IMR-90 (cell line): ENCODE measurements at regions not wholly inside any gene's neighbourhood (a gene's known extent, or its start where the extent isn't known, plus 50 kb on each side); places are given as distances from the start of the nearest gene placed in this dataset.

Experiments
- ATAC-seq: fragments of 200-7000 bp; cut with Tn5 transposase; 2 replicates; pipeline ENCODE4 v1.9.1; 2020; ENCODE audit warnings: low read depth, mild to moderate bottlenecking, moderate library complexity
- BruUV-seq: library from RNA; stranded (reverse); fragments of 400-500 nt; replicated peaks from 2 replicates; lab custom pipeline; 2021; lab: Mats Ljungman, UMichigan
- CTCF ChIA-PET: fragments of 300-600 bp; formaldehyde crosslinking; extraction: SDS; loops from one replicate; lab custom pipeline; 2021; ENCODE audit warnings: antibody characterized with exemption; lab: Yijun Ruan, JAX
- POLR2A ChIA-PET: fragments of 300-600 bp; sonication (Branson Sonifier 250); formaldehyde crosslinking; loops from one replicate; lab custom pipeline; 2022; ENCODE audit warnings: antibody characterized with exemption; ENCODE audit not compliant: unreplicated experiment; lab: Charles Lee
- DNase-seq: peaks from one replicate; pipeline ENCODE4 v3.0.0; 2013
- H2AFZ ChIP-seq: replicated peaks from 2 replicates; pipeline ENCODE3; 2013; ENCODE audit warnings: low read length, mild to moderate bottlenecking; ENCODE audit not compliant: poor library complexity
- H2AK5ac ChIP-seq: 2 replicates; pipeline ENCODE4 v1.6.1; 2013; ENCODE audit warnings: low read depth, low read length, inconsistent platforms
- H2AK9ac ChIP-seq: replicated peaks from 2 replicates; pipeline ENCODE3; 2013; ENCODE audit warnings: mild to moderate bottlenecking, low read depth, low read length, moderate library complexity; ENCODE audit not compliant: poor library complexity
- H2BK120ac ChIP-seq: 2 replicates; pipeline ENCODE4 v1.6.1; 2013; ENCODE audit warnings: low read depth, low read length, inconsistent platforms
- H2BK15ac ChIP-seq: 3 replicates; pipeline ENCODE4 v1.6.1; 2013; ENCODE audit warnings: low read depth, low read length, inconsistent platforms
- H2BK20ac ChIP-seq: 2 replicates; pipeline ENCODE4 v1.6.1; 2013; ENCODE audit warnings: low read depth, mild to moderate bottlenecking, inconsistent platforms, low read length, moderate library complexity
- H2BK5ac ChIP-seq: 2 replicates; pipeline ENCODE4 v1.6.1; 2013; ENCODE audit warnings: mild to moderate bottlenecking, low read depth, low read length, inconsistent platforms; ENCODE audit not compliant: poor library complexity, severe bottlenecking
- H3K14ac ChIP-seq: replicated peaks from 2 replicates; pipeline ENCODE4 v1.6.1; 2013; ENCODE audit warnings: low read depth, low read length, inconsistent platforms
- H3K18ac ChIP-seq: 2 replicates; pipeline ENCODE4 v1.6.1; 2013; ENCODE audit warnings: low read depth, low read length, control low read depth
- H3K23ac ChIP-seq: 2 replicates; pipeline ENCODE4 v1.6.1; 2013; ENCODE audit warnings: low read depth, low read length, inconsistent platforms
- H3K27ac ChIP-seq: 2 replicates; pipeline ENCODE4 v1.5.1; 2013; ENCODE audit warnings: mild to moderate bottlenecking, control low read depth, low read length; ENCODE audit not compliant: insufficient read depth
- H3K27me3 ChIP-seq: 2 replicates; pipeline ENCODE4 v1.6.1; 2013; ENCODE audit warnings: low read length; ENCODE audit not compliant: control insufficient read depth, insufficient read depth
- H3K36me3 ChIP-seq: 2 replicates; pipeline ENCODE4 v1.6.1; 2013; ENCODE audit warnings: low read length, mixed read lengths; ENCODE audit not compliant: control insufficient read depth, insufficient read depth
- H3K4ac ChIP-seq: 2 replicates; pipeline ENCODE4 v1.6.1; 2013; ENCODE audit warnings: low read depth, low read length, inconsistent platforms
- H3K4me1 ChIP-seq: 2 replicates; pipeline ENCODE4 v1.6.1; 2013; ENCODE audit warnings: low read length, mixed read lengths; ENCODE audit not compliant: control insufficient read depth, insufficient read depth
- H3K4me2 ChIP-seq: 2 replicates; pipeline ENCODE4 v1.6.1; 2013; ENCODE audit warnings: low read depth, mild to moderate bottlenecking, control low read depth, low read length, moderate library complexity
- H3K4me3 ChIP-seq: 2 replicates; pipeline ENCODE4 v1.5.1; 2013; ENCODE audit warnings: low read depth, mild to moderate bottlenecking, control low read depth, low read length, moderate library complexity; ENCODE audit not compliant: insufficient read depth
- H3K56ac ChIP-seq: 2 replicates; pipeline ENCODE4 v1.6.1; 2013; ENCODE audit warnings: low read length, inconsistent platforms; ENCODE audit not compliant: insufficient read depth; ENCODE audit errors: extremely low read depth
- H3K79me1 ChIP-seq, 2 experiments: 2 replicates each; pipeline ENCODE4 v1.6.1; 2013; ENCODE audit warnings: low read length in 2 of 2, inconsistent platforms in 1 of 2, low read depth in 1 of 2
- H3K9ac ChIP-seq: 2 replicates; pipeline ENCODE4 v1.6.1; 2013; ENCODE audit warnings: low read depth, low read length, control low read depth
- H3K9me1 ChIP-seq: 2 replicates; pipeline ENCODE4 v1.6.1; 2013; ENCODE audit warnings: low read length, inconsistent platforms; ENCODE audit not compliant: insufficient read depth
- H3K9me3 ChIP-seq: 2 replicates; pipeline ENCODE4 v1.6.1; 2013; ENCODE audit warnings: low read length; ENCODE audit not compliant: control insufficient read depth, insufficient read depth
- H4K20me1 ChIP-seq: 2 replicates; pipeline ENCODE4 v1.6.1; 2013; ENCODE audit warnings: low read length, inconsistent platforms; ENCODE audit not compliant: insufficient read depth
- H4K5ac ChIP-seq: 2 replicates; pipeline ENCODE4 v1.6.1; 2013; ENCODE audit warnings: mild to moderate bottlenecking, low read depth, low read length, control low read depth
- H4K8ac ChIP-seq, 2 experiments: 2 replicates each; pipeline ENCODE4 v1.6.1; 2013; ENCODE audit warnings: low read depth in 2 of 2, low read length in 2 of 2, control low read depth in 1 of 2, inconsistent platforms in 1 of 2
- H4K91ac ChIP-seq: 2 replicates; pipeline ENCODE4 v1.6.1; 2013; ENCODE audit warnings: low read depth, low read length, inconsistent platforms; ENCODE audit not compliant: insufficient read depth
- CEBPB ChIP-seq: IDR thresholded peaks from 2 replicates; pipeline ENCODE4 v1.6.1; 2012; ENCODE audit warnings: low read depth, low read length, improper control_type of control experiment
- CHD1 ChIP-seq: IDR thresholded peaks from 2 replicates; pipeline ENCODE4 v1.6.1; 2012; ENCODE audit warnings: low read depth, low read length, improper control_type of control experiment
- FOS ChIP-seq: fragments of 150-350 bp; IDR thresholded peaks from 2 replicates; pipeline ENCODE4 v1.6.1; 2016; ENCODE audit warnings: low read depth, low read length
- MAFK ChIP-seq: IDR thresholded peaks from 2 replicates; pipeline ENCODE4 v1.6.1; 2012; ENCODE audit warnings: low read depth, low read length, improper control_type of control experiment
- MXI1 ChIP-seq: IDR thresholded peaks from 2 replicates; pipeline ENCODE4 v1.6.1; 2012; ENCODE audit warnings: low read depth, mild to moderate bottlenecking, low read length, moderate library complexity, borderline replicate concordance
- WGBS, 2 experiments: methylation state at CpG; one replicate each; pipeline versions ENCODE4 v1.1.5 to v1.1.7; 2013; ENCODE audit warnings: missing lambda C conversion rate in 2 of 2; ENCODE audit not compliant: insufficient read length in 1 of 2; ENCODE audit errors: extremely low coverage in 2 of 2; 5-methylcytosine and 5-hydroxymethylcytosine counted together
- dilution Hi-C: fragments of 300-500 bp; cut with HindIII; formaldehyde crosslinking; loops from one replicate; pipeline ENCODE4 v1.14.3; 2018; ENCODE audit warnings: low sequenced_read_pairs; ENCODE audit not compliant: unreplicated experiment
- in situ Hi-C: fragments of 300-500 bp; cut with MboI; formaldehyde crosslinking; loops from 3 replicates; pipeline ENCODE4 v1.14.3; 2019; ENCODE audit warnings: low sequenced_read_pairs, inconsistent platforms, mixed read lengths
- intact Hi-C: fragments of 100-400 bp; cut with micrococcal nuclease; formaldehyde crosslinking; loops from 2 replicates; pipeline ENCODE4 v1.10.0; 2022

DNA sequence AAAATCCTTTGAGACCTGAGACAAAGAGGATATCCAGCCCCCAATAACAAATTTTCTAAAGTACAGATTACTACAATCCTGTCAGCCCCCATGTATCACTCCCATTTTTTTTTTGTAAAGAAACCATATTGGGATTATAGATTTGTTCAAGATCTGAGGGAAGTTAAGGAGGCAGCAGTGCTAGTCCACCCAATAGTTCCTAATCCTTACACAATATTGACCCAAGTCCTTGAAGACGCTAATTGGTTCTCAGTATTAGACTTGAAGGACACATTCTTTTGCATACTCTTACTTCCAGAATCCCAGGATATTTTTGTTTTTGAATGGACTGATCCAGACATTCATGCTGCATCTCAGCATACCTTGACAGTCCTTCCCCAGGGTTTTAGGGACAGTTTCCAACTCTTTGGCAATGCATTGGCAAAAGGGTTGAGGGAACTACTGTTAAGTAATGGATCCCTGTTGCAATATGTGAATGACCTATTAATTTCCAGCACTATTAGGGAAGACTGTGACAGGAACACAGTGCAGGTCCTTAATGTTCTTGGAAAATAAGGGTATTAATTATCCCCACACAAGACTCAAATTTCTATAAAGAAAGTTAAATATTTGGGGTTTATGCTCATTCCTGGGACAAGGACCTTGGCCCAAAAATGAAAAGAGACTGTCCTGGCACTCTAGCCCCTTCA is 1519.5 kb upstream of the SEL1L start:
- intact Hi-C loops (no loop called here), dilution Hi-C loops (no loop called here), in situ Hi-C loops (no loop called here)
- no peak overlapping the region for H2BK20ac ChIP-seq
- WGBS, 2 experiments = no CpG with 5 or more reads among the region's 1 CpG
- ChIA-PET POLR2A (no interaction called here), CTCF (no interaction called here)
- H2AK5ac ChIP-seq = no peak overlapping the region
- ATAC-seq = no peak
- no peak overlapping the region for H4K8ac ChIP-seq
- no peaks in the 10 kb centered on the region for H3K27me3 ChIP-seq
- no peak overlapping the region for H2BK15ac ChIP-seq
- H3K79me1 ChIP-seq = no peaks in the 10 kb centered on the region
- H3K23ac ChIP-seq = no peak overlapping the region
- H3K4me1 ChIP-seq = no peaks in the 10 kb centered on the region
- no peak overlapping the region for H3K14ac ChIP-seq
- no peak overlapping the region for H3K4me2 ChIP-seq
- no peak overlapping the region for H3K9ac ChIP-seq
- no peak overlapping the region for H3K4ac ChIP-seq
- TF ChIP-seq MXI1 (no peak), CEBPB (no peak), FOS (no peak), CHD1 (no peak), MAFK (no peak)
- no peak overlapping the region for H2AK9ac ChIP-seq
- no peak overlapping the region for H3K27ac ChIP-seq
- no peak overlapping the region for H3K56ac ChIP-seq
- H2BK120ac ChIP-seq = no peak overlapping the region
- no peaks in the 10 kb centered on the region for H4K20me1 ChIP-seq
- no peak overlapping the region for H4K91ac ChIP-seq
- no peak overlapping the region for H2AFZ ChIP-seq
- H2BK5ac ChIP-seq = no peak overlapping the region
- H3K18ac ChIP-seq = no peak overlapping the region
- H3K4me3 ChIP-seq = no peak overlapping the region
- BruUV-seq = no TSS peak
- no peaks in the 10 kb centered on the region for H3K36me3 ChIP-seq
- no peaks in the 10 kb centered on the region for H3K9me3 ChIP-seq
- H4K5ac ChIP-seq = no peak overlapping the region
- H3K9me1 ChIP-seq = no peaks in the 10 kb centered on the region
- no peak for DNase-seq
